ENCODE measurements at regions not wholly inside any gene's neighbourhood (a gene's known extent, or its start where the extent isn't known, plus 50 kb on each side); places are given as distances from the start of the nearest gene placed in this dataset.

- Histone ChIP-seq H3K9me3 (no peaks in the 10 kb centered on the region), H3K4me1 (no peaks in the 10 kb centered on the region), H3K4me3 (no peak overlapping the region), H3K36me3 (no peaks in the 10 kb centered on the region), H3K27me3 (no peaks in the 10 kb centered on the region), H3K27ac (no peak overlapping the region)
- no peak for ATAC-seq
- no peak for DNase-seq
- intact Hi-C loops (cut with DNase I; ENCODE audit: low total_unique reads) (no loop called here), in situ Hi-C loops (cut with MboI; ENCODE audit: low sequenced_read_pairs in 4 of 4) (no loop called here)
- no peak for TF ChIP-seq POLR2A (IDR thresholded peaks at IDR 0.05)
- TF ChIP-seq CTCF (IDR thresholded peaks at IDR 0.05 in 4 of 5, conservative IDR thresholded peaks at IDR 0.05 in 1 of 5) = no peak
Measured at GRCh38 chr2:176432434-176432833, 163.2 kb downstream of the MTX2 start.

GRCh38 chr2:176435729-176436128 is 166.5 kb downstream of the MTX2 start:
- intact Hi-C loops (cut with DNase I; ENCODE audit: low total_unique reads) = no loop called here
- in situ Hi-C loops (cut with MboI; ENCODE audit: low sequenced_read_pairs in 4 of 4) = no loop called here
- no peak for ATAC-seq
- Histone ChIP-seq H3K27ac (no peak overlapping the region), H3K36me3 (no peaks in the 10 kb centered on the region), H3K4me1 (no peaks in the 10 kb centered on the region), H3K9me3 (no peaks in the 10 kb centered on the region), H3K27me3 (no peaks in the 10 kb centered on the region), H3K4me3 (no peak overlapping the region)
- TF ChIP-seq POLR2A (IDR thresholded peaks at IDR 0.05) (no peak), CTCF (IDR thresholded peaks at IDR 0.05 in 4 of 5, conservative IDR thresholded peaks at IDR 0.05 in 1 of 5) (no peak)
- no peak for DNase-seq

GRCh38 chr2:176443946-176444345 is 174.7 kb downstream of the MTX2 start:
- no peaks in the 10 kb centered on the region for H3K36me3 ChIP-seq
- no peaks in the 10 kb centered on the region for H3K4me1 ChIP-seq
- in situ Hi-C loops (cut with MboI; ENCODE audit: low sequenced_read_pairs in 4 of 4) (no loop called here), intact Hi-C loops (cut with DNase I; ENCODE audit: low total_unique reads) (no loop called here)
- TF ChIP-seq POLR2A (IDR thresholded peaks at IDR 0.05) (no peak), CTCF (IDR thresholded peaks at IDR 0.05 in 4 of 5, conservative IDR thresholded peaks at IDR 0.05 in 1 of 5) (no peak)
- no peak overlapping the region for H3K27ac ChIP-seq
- DNase-seq (no peak), ATAC-seq (no peak)
- H3K27me3 ChIP-seq = no peaks in the 10 kb centered on the region
- no peaks in the 10 kb centered on the region for H3K9me3 ChIP-seq
- no peak overlapping the region for H3K4me3 ChIP-seq

GRCh38 chr2:176445956-176446355 is 176.7 kb downstream of the MTX2 start:
- Histone ChIP-seq H3K36me3 (no peaks in the 10 kb centered on the region), H3K27ac (no peak overlapping the region), H3K4me1 (no peaks in the 10 kb centered on the region), H3K4me3 (no peak overlapping the region), H3K27me3 (no peaks in the 10 kb centered on the region), H3K9me3 (no peaks in the 10 kb centered on the region)
- ATAC-seq (no peak), DNase-seq (no peak)
- TF ChIP-seq CTCF (IDR thresholded peaks at IDR 0.05 in 4 of 5, conservative IDR thresholded peaks at IDR 0.05 in 1 of 5) (no peak), POLR2A (IDR thresholded peaks at IDR 0.05) (no peak)
- intact Hi-C loops (cut with DNase I; ENCODE audit: low total_unique reads) (no loop called here), in situ Hi-C loops (cut with MboI; ENCODE audit: low sequenced_read_pairs in 4 of 4) (no loop called here)

- in situ Hi-C loops (cut with MboI; ENCODE audit: low sequenced_read_pairs in 4 of 4) = no loop called here
- Histone ChIP-seq H3K4me3 (no peak overlapping the region), H3K9me3 (no peaks in the 10 kb centered on the region), H3K27me3 (no peaks in the 10 kb centered on the region), H3K27ac (no peak overlapping the region), H3K36me3 (no peaks in the 10 kb centered on the region), H3K4me1 (no peaks in the 10 kb centered on the region)
- no peak for DNase-seq
- intact Hi-C loops (cut with DNase I; ENCODE audit: low total_unique reads) = no loop called here
- no peak for ATAC-seq
- TF ChIP-seq POLR2A (IDR thresholded peaks at IDR 0.05) = no peak
- TF ChIP-seq CTCF (IDR thresholded peaks at IDR 0.05 in 4 of 5, conservative IDR thresholded peaks at IDR 0.05 in 1 of 5) = no peak
Measured at GRCh38 chr2:176446718-176447414, 177.6 kb downstream of the MTX2 start.
